Osteoblast (primary cell): ENCODE measurements at regions not wholly inside any gene's neighbourhood (a gene's known extent, or its start where the extent isn't known, plus 50 kb on each side); places are given as distances from the start of the nearest gene placed in this dataset.

Source experiments
- DNase-seq: peaks from one replicate; pipeline ENCODE4 v3.0.0; 2011; ENCODE audit warnings: low spot score, mixed read lengths; ENCODE audit not compliant: insufficient read length; ENCODE audit errors: missing footprints
- H2AFZ ChIP-seq: 2 replicates; pipeline ENCODE4 v1.6.0; 2011; ENCODE audit warnings: mild to moderate bottlenecking, low read length
- H3K27ac ChIP-seq: 2 replicates; pipeline ENCODE4 v1.5.1; 2011; ENCODE audit warnings: mild to moderate bottlenecking, low read depth, low read length, moderate library complexity
- H3K27me3 ChIP-seq: 2 replicates; pipeline ENCODE4 v1.6.0; 2012; ENCODE audit warnings: mild to moderate bottlenecking, control low read depth, inconsistent platforms, low read length, moderate library complexity; ENCODE audit not compliant: insufficient read depth
- H3K36me3 ChIP-seq: 2 replicates; pipeline ENCODE4 v1.5.1; 2011; ENCODE audit warnings: mild to moderate bottlenecking, low read length, control low read depth, moderate library complexity; ENCODE audit not compliant: insufficient read depth
- H3K4me1 ChIP-seq: 2 replicates; pipeline ENCODE4 v1.5.1; 2011; ENCODE audit warnings: mild to moderate bottlenecking, low read length, control low read depth, moderate library complexity; ENCODE audit not compliant: insufficient read depth
- H3K4me2 ChIP-seq: 2 replicates; pipeline ENCODE4 v1.6.0; 2011; ENCODE audit warnings: mild to moderate bottlenecking, low read length; ENCODE audit not compliant: insufficient read depth
- H3K4me3 ChIP-seq: fragments of 200-600 bp; sonication (generic); 3 replicates; pipeline ENCODE4 v1.5.1; 2012; ENCODE audit warnings: mild to moderate bottlenecking, low read length, inconsistent platforms; ENCODE audit not compliant: insufficient read depth
- H3K79me2 ChIP-seq: 2 replicates; pipeline ENCODE4 v1.6.0; 2012; ENCODE audit warnings: mild to moderate bottlenecking, low read length, control low read depth, inconsistent platforms; ENCODE audit not compliant: insufficient read depth
- H3K9me3 ChIP-seq: 2 replicates; pipeline ENCODE4 v1.5.1; 2011; ENCODE audit warnings: low read depth, low read length, control low read depth
- H4K20me1 ChIP-seq: 2 replicates; pipeline ENCODE4 v1.6.0; 2012; ENCODE audit warnings: mild to moderate bottlenecking, low read length, control low read depth; ENCODE audit not compliant: insufficient read depth
- CTCF ChIP-seq: IDR thresholded peaks from 2 replicates; pipeline ENCODE4 v1.5.1; 2011; ENCODE audit warnings: mild to moderate bottlenecking, low read depth, low read length, moderate library complexity; ENCODE audit errors: extremely low read depth

GRCh38 chr14:85214471-85214870, 315.5 kb upstream of the FLRT2 start:
- Histone ChIP-seq H2AFZ (no peak overlapping the region), H3K4me1 (no peaks in the 10 kb centered on the region), H3K27me3 (no peaks in the 10 kb centered on the region), H3K79me2 (no peaks in the 10 kb centered on the region), H3K36me3 (no peaks in the 10 kb centered on the region), H4K20me1 (no peaks in the 10 kb centered on the region), H3K9me3 (no peaks in the 10 kb centered on the region), H3K27ac (no peak overlapping the region), H3K4me3 (no peak overlapping the region), H3K4me2 (no peak overlapping the region)
- no peak for DNase-seq
- no peak for TF ChIP-seq CTCF

GRCh38 chr14:85217412-85217811, 312.5 kb upstream of the FLRT2 start:
- TF ChIP-seq CTCF = no peak
- no peak for DNase-seq
- Histone ChIP-seq H3K27ac (no peak overlapping the region), H2AFZ (no peak overlapping the region), H3K9me3 (no peaks in the 10 kb centered on the region), H3K4me3 (no peak overlapping the region), H3K36me3 (no peaks in the 10 kb centered on the region), H3K79me2 (no peaks in the 10 kb centered on the region), H4K20me1 (no peaks in the 10 kb centered on the region), H3K4me2 (no peak overlapping the region), H3K27me3 (no peaks in the 10 kb centered on the region), H3K4me1 (no peaks in the 10 kb centered on the region)

GRCh38 chr14:85218982-85219381, 311.0 kb upstream of the FLRT2 start:
- Histone ChIP-seq H3K36me3 (no peaks in the 10 kb centered on the region), H3K9me3 (no peaks in the 10 kb centered on the region), H3K4me1 (no peaks in the 10 kb centered on the region), H4K20me1 (no peaks in the 10 kb centered on the region), H3K27ac (no peak overlapping the region), H2AFZ (no peak overlapping the region), H3K79me2 (no peaks in the 10 kb centered on the region), H3K4me2 (no peak overlapping the region), H3K4me3 (no peak overlapping the region), H3K27me3 (no peaks in the 10 kb centered on the region)
- no peak for DNase-seq
- no peak for TF ChIP-seq CTCF

- DNase-seq = no peak
- H3K4me1 ChIP-seq = no peaks in the 10 kb centered on the region
- H4K20me1 ChIP-seq = no peaks in the 10 kb centered on the region
- no peak for TF ChIP-seq CTCF
- no peaks in the 10 kb centered on the region for H3K27me3 ChIP-seq
- no peak overlapping the region for H3K4me3 ChIP-seq
- no peaks in the 10 kb centered on the region for H3K36me3 ChIP-seq
- H3K79me2 ChIP-seq = no peaks in the 10 kb centered on the region
- no peak overlapping the region for H3K27ac ChIP-seq
- no peak overlapping the region for H2AFZ ChIP-seq
- H3K4me2 ChIP-seq = no peak overlapping the region
- no peaks in the 10 kb centered on the region for H3K9me3 ChIP-seq
Measured at GRCh38 chr14:85221832-85222231, 308.1 kb upstream of the FLRT2 start.
